GM21360 (cell line): ENCODE measurements at regions not wholly inside any gene's neighbourhood (a gene's known extent, or its start where the extent isn't known, plus 50 kb on each side); places are given as distances from the start of the nearest gene placed in this dataset.

Source experiments
- ATAC-seq: cut with Tn5 transposase; IDR thresholded peaks from one replicate; pipeline ENCODE4 v1.9.1; 2021; ENCODE audit warnings: mild to moderate bottlenecking, moderate library complexity; ENCODE audit not compliant: unreplicated experiment

DNA sequence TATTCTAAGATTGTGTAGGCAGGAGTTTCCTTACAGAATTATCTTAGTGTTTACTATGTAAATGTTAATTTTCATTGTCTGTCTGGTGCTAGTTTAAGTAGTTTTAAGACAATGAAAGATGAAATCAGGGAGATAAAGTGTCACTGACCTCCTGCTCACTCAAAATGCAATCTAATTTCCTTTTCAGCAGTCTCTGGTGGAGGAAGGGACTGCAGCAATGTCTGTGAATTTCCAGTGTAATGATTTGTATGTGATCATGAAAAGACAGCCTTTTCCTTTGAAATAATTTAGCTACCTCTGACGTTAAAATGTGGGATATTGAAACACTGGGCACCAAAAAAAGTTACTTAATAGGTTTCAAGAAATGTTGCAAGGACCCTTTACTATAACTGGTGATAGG is 779.7 kb upstream of the FLRT2 start:
- ATAC-seq: no peak

DNA sequence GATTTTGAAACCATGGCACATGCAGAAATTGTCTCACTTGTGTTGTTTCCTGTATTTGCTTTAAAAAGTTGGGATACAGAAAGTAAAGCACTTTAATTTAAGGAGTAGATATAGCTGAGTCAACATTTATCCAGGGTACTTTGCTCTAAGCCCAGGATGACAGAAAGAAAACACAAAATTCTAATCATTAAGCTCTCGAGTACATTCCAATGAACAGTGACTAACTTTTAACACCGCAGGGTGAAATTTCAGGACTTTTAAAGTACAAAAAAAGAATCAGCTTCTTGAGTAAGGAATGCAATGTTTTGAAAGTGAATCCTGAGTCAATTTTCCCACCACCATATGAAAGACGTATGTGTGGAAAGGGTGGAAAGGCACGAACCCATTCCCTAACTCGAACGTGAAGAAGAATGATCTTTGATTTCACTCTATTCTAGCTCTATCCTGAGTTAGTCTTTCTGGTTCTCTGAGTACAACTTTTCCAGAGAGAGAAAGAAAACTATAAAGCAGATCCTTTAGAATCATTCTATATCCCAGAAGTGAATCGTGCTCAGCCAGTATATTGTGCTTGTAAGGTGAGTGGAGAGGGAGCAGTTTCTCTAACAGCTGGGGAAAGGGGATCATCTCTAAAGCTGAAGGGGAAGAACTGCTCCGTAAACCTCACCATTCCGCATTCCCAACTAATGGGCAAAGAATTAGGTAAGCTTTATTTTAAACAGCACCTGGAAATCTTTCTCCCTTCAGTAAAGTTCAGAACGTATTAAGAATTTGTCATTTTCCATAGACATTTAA is 779.0 kb upstream of the FLRT2 start:
- no peak for ATAC-seq

DNA sequence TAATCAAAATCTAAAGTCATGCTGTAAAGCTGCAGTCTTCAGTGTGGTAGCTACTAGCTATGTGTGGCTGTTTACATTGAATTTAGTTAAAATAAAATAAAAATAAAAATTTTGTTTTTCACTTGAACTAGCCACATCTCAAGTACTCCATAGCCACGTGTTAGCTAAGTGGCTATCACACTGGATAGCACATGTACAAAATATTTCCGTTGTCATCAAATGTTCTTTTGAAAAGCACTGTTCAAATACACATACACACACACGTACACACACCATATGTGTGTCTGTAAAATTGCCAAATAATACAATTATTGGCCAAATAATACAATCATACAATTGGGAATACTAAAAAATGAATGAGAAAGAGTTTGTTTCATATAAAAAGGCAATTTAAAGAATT is 778.2 kb upstream of the FLRT2 start:
- no peak for ATAC-seq

DNA sequence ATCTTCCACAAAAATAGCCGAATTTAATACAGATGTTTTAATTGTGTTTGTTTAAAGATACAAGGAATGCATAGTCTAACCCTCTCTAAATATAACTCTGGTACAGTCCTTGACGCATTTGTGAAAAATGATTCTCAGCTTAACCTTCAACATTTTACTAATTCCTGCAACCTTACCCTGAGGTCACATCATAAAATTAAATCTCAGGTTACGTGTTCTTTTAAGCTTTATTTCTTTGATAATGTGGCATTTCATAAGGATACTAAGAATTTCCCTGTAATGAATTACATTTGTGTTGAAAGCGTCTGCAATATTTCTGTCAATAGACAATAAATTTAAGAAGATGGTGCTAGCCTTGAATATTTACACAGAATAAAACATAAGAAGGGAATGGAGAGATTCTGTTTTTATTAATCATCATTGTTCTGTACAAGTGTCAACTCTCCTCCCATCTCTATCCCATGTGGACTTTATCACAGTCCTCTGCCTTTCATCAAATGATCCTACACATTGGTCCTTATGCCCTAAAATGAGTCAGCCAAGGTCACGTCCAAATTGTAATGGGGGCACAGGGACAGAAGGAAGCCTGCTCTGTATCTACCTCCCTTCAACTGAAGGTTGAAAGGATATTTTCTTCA is 769.3 kb upstream of the FLRT2 start:
- no peak for ATAC-seq

DNA sequence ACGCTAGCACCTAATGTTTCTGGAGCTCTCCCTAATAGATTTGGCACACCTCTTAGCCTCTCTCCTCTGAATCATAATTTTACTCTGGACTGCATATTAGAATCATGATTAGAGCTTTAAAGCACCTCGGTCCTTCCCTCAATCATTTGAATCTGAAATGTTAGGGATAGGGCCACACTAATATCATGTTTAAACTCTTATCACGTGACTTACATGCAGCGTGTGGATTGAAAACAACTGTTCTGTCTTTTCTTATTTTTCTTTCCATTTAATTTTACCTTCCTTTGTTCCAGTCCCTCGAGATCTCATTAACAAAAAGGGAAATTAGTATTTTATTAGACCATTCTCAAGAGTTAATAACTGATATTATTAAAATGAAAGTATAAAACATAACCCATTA is 762.5 kb upstream of the FLRT2 start:
- ATAC-seq: no peak

DNA sequence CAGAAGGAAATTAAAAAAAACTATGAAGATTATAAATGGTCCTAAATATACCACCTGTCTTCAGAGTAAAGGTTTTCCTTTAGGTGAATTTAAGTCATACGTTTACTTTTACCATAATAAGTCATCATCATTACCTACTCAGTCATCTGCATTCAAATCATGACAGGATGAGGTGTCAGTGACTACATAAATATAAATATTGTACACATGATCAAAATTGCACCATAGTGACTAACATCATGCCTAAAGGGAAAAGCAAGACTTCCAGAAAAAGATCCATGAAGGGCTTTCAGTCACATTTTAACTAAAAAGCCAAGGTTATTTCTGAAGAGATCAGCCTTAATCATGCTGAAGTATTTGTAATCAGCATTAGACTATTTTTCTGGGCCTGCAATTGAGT is 759.9 kb upstream of the FLRT2 start:
- ATAC-seq: no peak

DNA sequence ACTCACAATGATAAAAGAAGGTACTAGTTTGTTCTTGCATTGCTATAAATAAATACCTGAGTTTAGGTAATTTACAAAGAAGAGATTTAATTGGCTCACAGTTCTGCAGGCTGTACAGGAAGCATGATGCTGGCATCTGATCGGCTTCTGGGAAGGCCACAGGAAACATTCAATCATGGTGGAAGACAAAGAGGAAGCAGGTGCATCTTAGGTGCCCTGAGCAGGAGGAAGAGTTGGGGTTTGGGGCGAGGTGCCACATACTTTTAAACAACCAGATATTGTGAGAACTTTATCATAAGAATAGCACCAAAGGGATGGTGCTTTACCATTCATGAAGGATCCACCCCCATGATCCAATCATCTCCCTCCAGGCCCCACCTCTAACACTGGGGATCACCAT is 752.6 kb upstream of the FLRT2 start:
- no peak for ATAC-seq

DNA sequence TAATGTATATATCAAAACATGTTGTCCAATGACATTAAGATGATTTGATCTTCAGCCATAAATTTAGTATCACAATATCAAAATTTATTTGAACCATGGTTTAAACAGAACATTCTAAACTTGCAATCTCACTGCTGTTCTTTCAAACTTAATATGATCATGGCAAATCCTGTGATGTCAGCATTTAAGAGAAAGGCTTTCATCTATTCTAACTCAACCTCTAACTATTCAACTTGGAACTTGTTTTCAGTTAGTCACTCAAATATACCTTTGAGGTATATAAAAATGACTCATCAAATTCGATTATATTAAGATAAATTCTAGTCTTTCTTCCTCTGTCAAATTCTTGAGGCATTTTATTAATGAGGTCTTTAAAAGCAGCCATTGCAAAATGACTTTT is 747.0 kb upstream of the FLRT2 start:
- ATAC-seq: no peak

DNA sequence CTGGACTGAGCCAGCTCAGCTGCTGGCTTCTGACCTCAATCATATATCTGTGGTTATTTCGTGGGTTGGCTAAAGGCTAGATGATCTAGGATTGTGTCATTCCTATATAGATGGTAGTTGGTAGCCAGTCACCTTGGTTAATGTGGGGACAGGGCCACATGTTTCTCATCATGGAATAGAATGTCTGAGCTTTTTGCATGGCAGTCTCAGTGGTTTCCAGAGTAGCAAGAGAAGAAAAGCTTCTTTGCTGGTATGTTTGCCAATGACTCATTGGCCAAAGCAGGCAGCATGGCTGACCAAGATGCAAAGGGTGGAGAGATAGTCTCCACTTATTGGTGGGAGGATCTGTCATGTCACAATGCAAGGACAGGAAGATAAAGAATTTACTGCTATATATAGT is 746.4 kb upstream of the FLRT2 start:
- no peak for ATAC-seq

DNA sequence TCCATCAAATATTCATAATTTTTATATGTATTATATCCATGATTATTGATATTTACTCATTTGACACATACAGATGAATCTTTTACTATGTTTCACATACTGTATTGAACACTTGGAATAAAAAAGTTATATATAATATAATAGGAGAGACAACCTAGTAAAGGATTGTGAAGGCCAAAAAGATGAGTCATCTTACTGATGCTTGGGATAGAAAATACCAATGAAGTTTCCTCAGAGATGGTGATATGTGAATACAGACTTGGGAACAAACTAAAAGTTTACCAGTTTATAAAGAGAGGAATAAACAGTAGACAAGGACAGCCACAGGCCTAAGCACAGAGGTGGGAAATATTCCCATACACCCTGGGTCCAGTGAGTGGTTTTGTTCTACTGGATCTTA is 743.9 kb upstream of the FLRT2 start:
- ATAC-seq: no peak

DNA sequence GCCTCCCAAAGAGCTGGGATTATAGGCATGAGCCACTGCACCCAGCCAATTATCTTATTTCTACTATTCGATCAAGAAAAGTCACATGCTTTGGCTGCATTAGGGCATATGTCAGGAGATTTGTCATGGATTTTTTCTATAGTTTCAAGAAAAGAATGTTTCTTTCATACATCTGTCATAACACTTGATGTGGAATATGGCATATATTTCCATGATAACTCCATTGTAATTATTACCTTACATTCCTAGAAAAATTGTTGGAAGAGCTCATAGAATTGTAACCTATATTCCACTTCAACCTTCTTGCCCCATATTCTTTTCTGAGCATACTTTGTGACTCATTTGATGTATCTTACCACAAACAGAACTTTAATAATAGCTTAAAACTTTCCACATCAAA is 740.9 kb upstream of the FLRT2 start:
- no peak for ATAC-seq

DNA sequence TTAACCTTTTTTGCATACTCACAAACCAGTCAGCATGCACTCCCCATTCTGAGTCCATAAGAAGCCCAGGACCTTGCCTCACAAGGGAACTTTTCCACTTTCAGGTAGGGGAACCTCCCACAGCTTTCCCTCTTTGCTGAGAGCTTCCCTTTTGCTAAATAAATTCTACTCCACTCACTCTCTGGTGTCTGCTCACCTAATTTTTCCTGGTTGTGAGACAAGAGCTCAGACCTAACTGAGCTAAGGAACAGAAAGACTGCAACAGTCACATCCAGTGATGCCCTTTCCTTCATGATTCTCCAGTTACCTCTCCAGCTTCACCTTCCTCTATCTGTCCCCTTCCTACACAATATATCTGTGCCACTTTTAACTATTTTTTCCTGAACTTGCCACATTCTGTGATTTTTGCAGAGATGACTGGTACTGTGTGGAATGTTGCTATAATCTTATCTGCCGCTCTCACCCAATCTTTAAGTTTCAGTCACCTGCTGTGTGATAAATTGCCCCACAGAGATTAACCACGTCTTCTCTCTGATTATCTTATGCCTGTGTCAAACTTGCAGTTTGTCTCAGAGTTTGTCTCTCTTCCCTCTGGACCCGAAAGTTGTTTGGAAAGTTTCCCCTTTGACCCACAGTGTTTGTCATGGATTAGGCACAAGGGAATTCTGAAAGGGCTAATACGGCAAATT is 737.1 kb upstream of the FLRT2 start:
- no peak for ATAC-seq

DNA sequence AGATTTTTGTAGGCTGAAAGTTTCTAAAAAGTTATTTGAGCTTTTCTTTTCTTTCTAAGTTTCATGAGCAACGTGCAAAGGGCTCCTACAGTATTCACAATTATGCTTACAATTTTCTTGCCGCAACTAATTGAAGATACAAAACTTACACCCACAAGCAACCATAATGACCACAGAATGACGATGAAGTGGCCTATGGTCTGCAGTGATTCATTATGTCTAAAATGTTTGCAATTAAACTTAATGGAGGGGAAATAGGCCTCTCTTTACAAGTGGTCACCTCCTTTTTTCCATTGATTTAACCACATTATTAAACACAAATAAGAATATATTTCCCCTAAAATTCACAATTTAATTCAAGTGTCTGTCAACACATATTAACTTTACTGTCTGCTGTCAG is 732.6 kb upstream of the FLRT2 start:
- no peak for ATAC-seq

DNA sequence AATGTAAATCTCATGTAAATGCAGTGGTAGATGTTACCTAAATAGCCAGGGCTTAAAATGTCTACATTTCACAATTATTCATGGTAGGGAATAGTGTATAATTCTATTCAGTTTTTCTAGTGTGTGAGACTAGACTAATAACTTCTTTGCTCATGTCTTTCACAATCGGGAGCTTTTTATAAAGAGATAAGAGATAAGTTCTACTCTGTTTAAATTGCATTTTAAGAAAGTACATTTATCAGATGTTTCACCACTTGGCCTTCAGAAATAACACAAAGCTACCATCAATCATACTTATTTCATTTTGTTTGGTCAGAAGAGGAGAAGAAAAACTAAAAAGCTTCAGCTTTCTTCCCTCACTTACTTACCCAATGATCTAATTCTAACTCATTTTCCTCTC is 725.5 kb upstream of the FLRT2 start:
- ATAC-seq: no peak

DNA sequence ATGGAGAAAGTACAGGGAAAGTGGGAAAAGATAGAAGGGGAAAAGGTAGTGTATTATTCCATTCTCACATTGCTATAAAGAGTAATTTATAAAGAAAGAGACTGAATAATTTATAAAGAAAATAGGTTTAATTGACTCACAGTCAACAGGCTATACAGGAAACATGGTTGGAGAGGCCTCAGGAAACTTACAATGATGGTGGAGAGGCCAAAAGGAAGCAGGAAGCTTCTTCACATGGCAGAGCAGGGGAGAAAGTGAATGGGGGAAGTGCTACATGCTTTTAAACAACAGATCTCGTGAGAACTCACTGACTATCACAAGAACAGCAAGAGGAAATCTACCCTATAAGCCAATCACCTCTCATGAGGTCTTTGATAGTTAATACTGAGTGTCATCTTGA is 725.0 kb upstream of the FLRT2 start:
- ATAC-seq: no peak

DNA sequence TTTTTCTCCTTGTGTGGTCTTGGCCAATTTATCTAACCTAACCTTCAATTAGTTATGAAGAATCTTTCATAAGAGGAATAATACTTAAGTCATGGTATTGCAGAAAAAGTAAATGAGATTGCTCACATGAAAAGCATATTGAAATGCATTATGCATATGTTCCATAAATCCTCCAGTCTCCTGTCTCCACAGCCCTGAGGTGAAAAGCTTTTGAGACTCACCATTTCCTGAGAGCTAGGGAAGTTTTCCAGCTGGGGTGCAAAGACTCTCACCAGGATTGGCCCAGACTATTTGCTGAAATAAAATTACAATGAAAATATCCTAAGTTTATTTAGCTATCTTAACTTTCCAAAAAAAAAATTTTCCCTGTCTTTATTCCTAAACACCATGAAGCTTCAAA is 723.8 kb upstream of the FLRT2 start:
- ATAC-seq: no peak

DNA sequence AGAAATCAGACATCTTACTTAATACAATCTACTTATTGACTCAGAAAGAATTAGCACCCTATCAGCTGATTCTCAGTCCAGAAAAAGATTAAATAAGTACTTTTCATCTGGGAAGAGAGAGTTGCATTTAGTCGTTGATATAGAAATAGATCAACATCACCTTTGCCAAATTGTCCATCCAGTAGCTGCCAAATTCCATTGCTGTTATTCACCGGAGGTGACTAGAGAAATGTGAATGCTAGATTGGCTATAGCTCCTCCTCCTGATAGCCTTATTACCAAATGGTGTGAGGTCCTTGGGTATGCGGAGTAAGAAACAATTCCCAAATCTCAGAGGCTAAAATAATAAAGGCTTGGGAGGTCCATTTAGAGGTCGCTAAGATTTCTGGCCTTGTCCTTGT is 723.3 kb upstream of the FLRT2 start:
- no peak for ATAC-seq

DNA sequence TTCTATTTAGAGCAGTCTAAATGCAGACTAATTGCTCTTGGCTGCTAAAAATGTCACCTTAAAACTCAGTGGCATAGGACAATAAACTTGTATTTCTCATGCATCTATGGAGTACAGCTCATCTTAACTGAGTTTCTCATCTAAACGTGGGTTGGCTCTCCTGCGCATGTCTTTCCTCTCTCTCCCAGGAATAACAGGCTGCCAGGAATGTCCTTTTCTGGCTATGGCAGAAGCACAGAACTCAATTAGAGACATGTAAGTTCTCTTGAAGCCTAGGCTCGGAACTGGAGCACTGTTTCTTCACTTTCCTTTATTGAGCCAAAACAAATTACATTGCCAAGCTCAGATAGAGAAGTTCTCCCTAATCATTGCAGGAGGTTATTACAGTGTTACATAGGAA is 722.3 kb upstream of the FLRT2 start:
- ATAC-seq: no peak

DNA sequence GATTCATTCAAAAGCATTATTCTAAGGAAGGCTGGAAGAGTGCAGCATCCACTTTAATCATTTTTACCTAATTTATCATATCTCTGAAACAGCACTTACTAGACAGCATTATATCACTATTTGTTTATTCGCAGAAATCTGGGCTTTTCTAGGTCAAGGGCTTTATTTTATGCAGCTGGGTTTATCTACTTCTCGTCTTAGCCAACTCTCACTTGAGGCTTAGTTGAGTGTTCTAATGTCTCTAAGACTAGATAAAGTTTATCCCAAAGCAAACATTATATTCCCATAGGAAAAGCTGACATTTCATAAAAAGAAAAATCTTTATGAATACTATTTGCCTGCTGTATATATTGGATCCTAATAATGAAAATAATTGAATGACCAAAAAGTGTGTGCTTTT is 720.8 kb upstream of the FLRT2 start:
- ATAC-seq: no peak

DNA sequence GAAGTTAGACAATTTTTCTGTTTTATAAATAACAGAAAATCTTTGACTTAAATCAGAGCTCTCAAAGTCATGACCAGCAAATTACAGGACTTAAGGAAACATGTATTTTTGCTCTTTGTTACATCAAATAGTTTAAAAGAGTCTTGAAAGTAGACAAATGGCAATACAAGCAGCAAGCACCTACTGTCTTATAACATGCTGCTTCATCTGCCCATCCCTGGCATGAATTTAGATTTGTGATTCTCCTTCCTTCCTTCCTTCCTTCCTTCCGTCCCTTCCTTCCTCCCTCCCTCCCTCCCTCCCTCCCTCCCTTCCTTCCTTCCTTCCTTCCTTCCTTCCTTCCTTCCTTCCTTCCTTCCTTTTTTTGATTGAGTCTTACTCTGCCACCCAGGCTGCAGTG is 715.6 kb upstream of the FLRT2 start:
- no peak for ATAC-seq

DNA sequence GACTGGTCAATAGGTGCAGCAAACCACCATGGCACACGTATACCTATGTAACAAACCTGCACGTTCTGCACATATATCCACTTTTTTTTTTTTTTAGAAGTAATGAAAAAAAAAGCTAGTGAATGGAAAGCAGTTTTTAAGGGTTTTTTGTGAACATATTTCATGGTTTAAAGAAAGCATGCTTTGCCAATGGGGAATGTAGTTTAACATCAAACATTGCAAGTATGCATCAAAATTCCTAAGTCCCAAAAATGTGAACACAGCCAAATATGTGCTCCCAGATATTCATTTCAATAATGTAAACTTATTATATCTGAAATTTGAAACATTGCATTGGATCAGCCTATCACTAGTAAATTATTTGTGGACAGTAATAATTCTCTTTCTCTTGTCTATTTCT is 710.4 kb upstream of the FLRT2 start:
- no peak for ATAC-seq

DNA sequence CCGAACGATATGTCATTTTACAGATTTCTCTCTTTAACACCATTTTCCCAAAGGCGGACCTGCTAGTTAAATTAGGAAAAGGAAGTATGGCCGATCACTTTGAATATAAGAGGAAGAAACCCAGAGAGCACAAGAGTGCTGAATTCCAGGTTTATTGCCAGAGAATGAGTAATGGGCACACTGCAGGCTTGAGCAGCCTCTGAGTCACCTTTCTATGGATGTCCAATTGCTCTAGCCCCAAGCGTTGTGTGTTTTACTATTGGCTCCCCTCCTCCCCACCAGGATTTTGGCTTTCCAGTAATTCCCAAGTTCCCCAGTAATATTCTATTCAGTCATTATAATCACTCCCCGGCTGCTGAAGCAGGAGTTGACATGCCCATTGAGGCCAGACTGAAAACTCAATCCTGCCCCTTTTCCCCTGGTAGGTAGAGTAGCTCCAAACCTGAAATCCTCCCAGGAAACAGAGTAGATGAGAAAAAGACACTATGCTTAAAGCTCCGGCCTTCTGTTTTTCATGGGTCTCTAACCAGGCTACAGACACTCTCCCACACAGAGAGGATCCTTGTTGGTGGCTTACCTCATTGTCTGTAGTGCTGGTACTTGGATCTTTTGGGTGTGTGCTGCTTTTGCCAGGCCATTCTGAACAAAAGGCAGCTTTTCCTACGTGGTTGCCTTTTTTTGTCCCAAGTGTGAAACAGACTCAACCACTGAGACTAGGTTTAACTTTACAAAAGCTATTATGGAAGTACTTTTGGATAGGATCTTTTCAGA is 704.3 kb upstream of the FLRT2 start:
- no peak for ATAC-seq
